Kidney capillary endothelial cell (primary cell): ENCODE measurements at regions not wholly inside any gene's neighbourhood (a gene's known extent, or its start where the extent isn't known, plus 50 kb on each side); places are given as distances from the start of the nearest gene placed in this dataset.

Experiments used
- DNase-seq: peaks from one replicate; pipeline ENCODE4 v3.0.0-alpha.2; 2018; ENCODE audit warnings: low spot score

DNA sequence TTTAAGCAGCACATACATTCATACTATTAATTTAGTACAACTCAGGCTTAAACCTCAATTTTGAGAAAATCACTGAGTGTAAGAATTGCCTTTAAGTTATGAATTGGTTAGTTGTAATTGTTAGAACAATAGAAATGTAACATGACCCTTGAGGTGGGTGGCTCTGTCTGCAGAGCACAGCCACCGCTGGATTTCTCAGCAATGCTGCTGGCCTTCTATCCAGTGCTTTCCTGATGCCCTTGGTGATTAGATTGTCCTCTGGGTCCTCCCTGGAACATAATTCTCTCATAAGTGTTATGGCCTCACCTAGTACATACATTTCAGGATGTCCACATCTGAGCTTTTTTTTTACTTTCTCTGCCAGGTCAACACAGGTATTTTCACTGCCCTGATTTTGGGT is 213.2 kb downstream of the SLC7A11 start:
- DNase-seq, result no peak

DNA sequence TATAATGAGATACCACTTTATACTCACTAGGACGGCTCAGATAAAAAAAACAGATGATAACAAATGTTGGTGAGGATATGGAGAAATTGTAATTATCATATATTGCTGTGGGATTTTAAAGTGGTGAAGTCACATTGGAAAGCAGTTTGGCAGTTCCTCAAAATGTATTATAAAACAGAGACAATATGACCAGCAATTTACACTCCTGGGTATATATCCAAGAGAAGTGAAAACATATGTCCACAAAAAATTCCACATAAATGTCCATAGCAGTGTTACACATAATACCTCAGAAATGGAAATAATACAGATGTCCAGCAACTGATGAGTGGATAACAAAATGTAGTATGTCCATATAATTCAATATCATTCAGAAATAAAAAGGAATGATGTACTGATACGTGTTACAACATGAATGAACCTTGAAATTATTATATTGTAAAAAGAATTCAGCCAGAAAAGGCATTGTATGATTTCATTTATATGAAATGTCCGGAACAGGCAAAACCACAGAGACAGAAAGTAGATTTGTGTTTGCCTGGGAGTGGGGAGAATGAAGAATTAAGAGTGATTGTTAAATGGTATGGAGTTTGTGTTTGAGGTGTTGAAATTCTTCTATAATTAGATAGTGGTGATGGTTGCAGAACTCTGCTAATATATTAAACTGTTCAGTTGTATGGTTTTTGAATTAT is 220.9 kb downstream of the SLC7A11 start:
- no peak for DNase-seq

DNA sequence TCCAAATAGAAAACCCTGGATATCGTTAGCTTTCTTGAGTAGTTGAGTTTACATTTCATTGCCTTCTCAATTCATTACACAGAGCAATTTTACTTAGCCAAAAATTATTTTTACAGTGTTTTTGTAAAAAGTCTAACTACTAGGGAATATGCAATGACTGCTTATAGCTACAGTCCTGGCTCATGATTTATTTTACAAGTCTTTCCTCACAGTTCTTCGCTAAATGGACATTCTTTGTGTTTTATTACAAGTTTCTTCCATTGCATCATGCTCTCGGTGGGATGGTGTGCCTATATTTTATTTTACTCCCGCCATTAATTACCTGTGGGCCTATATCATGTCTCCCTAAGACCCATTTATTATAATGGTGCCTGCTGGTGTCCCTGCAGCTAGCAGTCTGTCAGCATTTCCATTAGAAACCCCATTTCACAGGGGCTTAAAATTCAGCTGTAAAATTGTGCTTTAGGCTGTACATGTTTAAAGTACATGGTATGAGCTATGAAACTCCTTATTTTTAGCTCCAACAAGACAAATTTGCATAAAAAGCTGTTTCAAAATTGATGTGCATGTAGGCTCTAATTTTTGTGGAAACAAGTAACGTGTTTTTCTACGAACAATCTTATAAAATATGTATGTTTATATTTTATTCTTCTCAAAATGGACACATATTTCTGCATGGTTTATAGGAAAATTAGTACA is 227.4 kb downstream of the SLC7A11 start:
- no peak for DNase-seq

- DNase-seq, result no peak
These were observed 228.5 kb downstream of the SLC7A11 start for GRCh38 chr4:138013625-138014024.

- DNase-seq, result no peak
These were observed 231.5 kb downstream of the SLC7A11 start for GRCh38 chr4:138010639-138011038.

GRCh38 chr4:138007572-138007971 is 234.6 kb downstream of the SLC7A11 start:
- DNase-seq, result no peak

GRCh38 chr4:138005486-138005885 is 236.7 kb downstream of the SLC7A11 start:
- DNase-seq, result no peak

GRCh38 chr4:138003248-138003647 is 238.9 kb downstream of the SLC7A11 start:
- DNase-seq, result no peak

- no peak for DNase-seq
These were observed 243.3 kb downstream of the SLC7A11 start for GRCh38 chr4:137998666-137999429.

DNA sequence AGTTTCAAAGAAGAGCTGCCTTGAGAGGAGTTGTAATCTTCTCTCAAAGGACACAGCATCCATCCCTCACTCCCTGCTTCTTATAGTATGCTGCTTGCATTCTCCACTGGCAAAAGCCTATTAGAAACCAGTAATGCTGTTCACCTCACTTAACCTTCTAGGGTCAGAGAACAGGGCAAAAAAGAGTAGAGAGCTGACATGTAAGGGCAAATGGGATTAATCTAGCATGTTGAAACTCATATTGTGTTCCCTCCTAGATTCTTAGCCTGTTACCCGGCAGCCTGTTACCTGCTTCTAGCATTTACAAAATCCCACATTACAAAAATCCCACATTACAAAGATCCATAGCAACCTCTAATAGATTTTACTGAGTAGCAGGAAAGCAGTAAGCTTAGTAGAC is 244.7 kb downstream of the SLC7A11 start:
- DNase-seq, result no peak

- DNase-seq, result no peak
These were observed 247.3 kb downstream of the SLC7A11 start for GRCh38 chr4:137994853-137995252.

- no peak for DNase-seq
These were observed 248.9 kb downstream of the SLC7A11 start for GRCh38 chr4:137993232-137993631.

GRCh38 chr4:137981277-137981676 is 260.9 kb downstream of the SLC7A11 start:
- no peak for DNase-seq

DNA sequence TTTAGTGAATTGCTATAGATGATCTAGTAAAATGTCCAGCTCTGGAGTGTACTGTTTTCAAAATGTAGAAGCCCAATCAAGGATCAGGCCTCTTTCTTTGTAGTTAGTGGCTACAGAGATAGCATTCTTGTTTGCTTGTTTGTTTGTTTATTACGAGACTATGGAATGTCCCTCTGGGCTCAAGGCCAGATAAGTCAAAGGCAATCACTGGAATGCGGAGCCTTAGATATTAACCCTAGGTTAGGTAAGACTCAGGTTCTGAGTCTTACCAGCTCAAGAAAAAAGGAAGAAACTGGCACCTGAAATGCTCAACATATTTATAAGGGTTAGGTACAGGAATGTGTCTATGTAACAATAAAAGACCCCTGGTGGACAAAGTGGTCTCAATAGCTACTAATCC is 261.5 kb downstream of the SLC7A11 start:
- no peak for DNase-seq

DNA sequence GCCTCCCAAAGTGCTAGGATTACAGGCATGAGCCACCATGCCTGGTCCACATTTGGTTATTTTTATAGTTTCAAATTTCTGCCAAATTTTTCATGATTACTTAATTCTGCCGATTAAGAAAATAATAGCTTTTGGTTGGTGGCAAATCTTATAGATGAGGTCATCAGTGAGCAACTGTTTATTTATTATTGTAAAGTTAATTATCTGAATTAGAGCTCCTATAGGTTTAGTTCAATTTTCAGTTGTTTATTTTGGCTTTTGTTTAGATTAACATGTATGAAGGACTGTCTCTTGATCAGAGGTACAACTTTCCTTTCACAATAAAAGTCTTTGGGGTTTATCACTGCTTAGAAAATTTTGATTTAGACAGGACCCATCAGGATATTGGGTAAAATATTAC is 262.2 kb downstream of the SLC7A11 start:
- no peak for DNase-seq

- DNase-seq, result no peak
These were observed 273.0 kb downstream of the SLC7A11 start for GRCh38 chr4:137968956-137969678.

DNA sequence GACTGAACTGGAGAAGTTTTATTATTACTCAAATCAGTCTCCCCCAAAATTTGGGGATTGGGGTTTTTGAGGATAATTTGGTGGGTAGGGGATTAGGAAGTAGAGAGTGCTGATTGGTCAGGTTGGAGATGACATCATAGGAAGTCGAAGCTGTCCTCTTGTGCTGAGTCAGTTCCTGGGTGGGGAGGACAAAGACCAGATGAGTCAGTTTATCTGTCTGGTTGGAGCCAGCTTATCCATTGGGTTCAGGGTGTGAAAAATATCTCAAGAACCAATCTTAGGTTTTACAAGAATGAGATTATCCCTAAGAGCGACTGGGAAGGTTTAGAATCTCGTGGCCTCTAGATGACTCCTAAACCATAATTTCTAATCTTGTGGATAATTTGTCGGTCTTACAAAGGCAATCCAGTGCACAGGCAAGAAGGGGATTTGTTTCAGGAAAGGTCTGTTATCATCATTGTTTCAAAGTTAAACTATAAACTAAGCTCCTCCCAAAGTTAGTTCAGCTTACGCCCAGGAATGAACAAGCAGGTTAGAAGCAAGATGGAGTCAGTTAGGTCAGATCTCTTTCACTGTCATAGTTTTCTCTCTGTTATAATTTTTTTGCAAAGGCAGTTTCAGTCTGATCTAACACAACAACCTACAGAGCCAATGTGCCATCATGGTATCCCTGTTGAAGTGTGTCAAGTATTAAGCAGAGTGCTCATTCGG is 274.5 kb downstream of the SLC7A11 start:
- no peak for DNase-seq

GRCh38 chr4:137966504-137966903 is 275.6 kb downstream of the SLC7A11 start:
- DNase-seq, result no peak

DNA sequence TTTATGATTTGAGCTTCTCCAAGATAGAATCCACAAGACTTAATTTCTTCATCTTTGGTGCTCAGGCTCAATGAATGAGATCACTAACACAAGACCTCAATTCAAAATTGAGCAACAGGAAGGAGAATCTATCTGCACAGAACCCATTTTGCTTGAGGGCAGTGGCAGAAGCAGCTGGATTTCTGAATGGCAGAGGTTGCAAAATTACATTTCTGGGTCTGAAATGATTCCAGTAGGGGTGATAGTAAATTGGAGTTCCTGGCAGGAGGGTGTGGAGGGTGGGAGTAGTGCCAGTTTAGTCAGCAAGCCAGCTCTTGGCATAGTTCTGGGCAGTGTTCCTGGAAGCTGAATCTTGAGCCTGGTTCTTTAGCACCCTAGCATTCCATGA is 281.1 kb downstream of the SLC7A11 start:
- no peak for DNase-seq

DNA sequence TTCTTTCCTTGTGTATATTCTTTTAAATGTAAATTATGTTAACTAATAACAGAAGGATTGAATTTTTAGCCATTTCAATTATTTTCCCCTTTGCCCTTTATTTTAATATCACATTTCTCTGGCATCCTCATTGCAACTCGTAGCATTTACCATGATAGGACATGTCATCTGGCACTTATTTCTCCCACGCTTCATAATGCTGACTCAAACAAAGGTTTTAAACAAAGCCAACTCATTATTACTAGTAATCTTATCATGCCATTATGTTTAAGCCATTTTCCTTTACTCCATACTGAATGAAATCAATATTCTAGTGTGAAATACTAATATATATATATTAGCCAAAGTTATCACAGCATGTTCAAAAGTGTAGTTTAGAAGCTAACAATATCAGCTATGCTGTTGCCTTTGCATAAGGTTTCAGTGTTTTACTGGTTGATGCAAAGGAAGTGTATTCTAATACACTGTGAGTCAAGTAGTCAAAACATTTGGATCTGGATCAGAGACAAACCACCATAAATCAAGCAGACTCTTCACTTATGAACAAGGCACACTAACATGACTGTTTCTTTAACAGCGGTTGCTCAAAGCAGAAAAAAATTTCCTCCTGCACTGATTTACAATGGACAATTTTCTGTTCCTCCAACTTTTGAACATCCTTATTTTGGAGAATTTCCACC is 281.6 kb downstream of the SLC7A11 start:
- DNase-seq, result no peak

DNA sequence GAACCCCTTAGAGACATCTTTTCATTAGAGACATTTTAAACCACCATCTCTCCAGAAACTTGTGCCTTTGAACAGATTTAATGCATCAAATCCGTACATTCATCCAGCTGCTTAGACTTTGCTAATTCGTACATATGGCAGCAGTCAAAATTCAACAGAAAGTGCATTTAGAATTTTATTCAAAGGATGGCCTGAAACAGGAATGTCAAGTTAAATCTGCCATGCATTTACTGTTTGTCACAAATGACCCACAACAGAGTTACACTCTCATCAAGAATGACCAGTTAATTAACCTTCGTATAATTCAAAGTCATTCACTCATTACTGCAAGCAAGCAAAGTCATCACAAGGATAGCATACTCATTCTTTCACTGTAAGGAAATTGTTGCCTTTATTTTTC is 284.3 kb downstream of the SLC7A11 start:
- no peak for DNase-seq
